Suprapubic skin (tissue), 4 donors: ENCODE measurements at regions not wholly inside any gene's neighbourhood (a gene's known extent, or its start where the extent isn't known, plus 50 kb on each side); places are given as distances from the start of the nearest gene placed in this dataset.

Experiments
- DNase-seq, 2 donors: peaks; one replicate each; pipeline ENCODE4 v3.0.0-alpha.2; 2019; ENCODE audit warnings: low spot score in 2 of 2
- H3K27ac ChIP-seq: fragments of 200-600 bp; sonication (generic); one replicate; pipeline ENCODE4 v1.5.1; 2019
- H3K27me3 ChIP-seq: fragments of 200-600 bp; sonication (generic); one replicate; pipeline ENCODE4 v1.5.1; 2019
- H3K36me3 ChIP-seq: fragments of 200-600 bp; sonication (generic); one replicate; pipeline ENCODE4 v1.5.1; 2019
- H3K4me1 ChIP-seq: fragments of 200-600 bp; sonication (generic); one replicate; pipeline ENCODE4 v1.5.1; 2019
- H3K4me3 ChIP-seq: fragments of 200-600 bp; sonication (generic); one replicate; pipeline ENCODE4 v1.5.1; 2019; ENCODE audit warnings: mild to moderate bottlenecking
- H3K9me3 ChIP-seq: fragments of 200-600 bp; sonication (generic); one replicate; pipeline ENCODE4 v1.5.1; 2019
- CTCF ChIP-seq, 2 donors: fragments of 200-600 bp in 1 of 2; fragments of 450-650 bp in 1 of 2; sonication (generic) in 1 of 2; IDR thresholded peaks; one replicate each; pipeline ENCODE4 v1.5.1; 2016 to 2019; ENCODE audit warnings: antibody characterized with exemption in 2 of 2, mild to moderate bottlenecking in 1 of 2, moderate library complexity in 1 of 2
- EP300 ChIP-seq: sonication (generic); formaldehyde crosslinking; IDR thresholded peaks from one replicate; pipeline ENCODE4 v1.6.1; 2017; ENCODE audit warnings: antibody characterized with exemption
- POLR2A ChIP-seq, 2 donors: fragments of 450-650 bp; IDR thresholded peaks; one replicate each; pipeline ENCODE4 v1.6.1; 2017; ENCODE audit warnings: antibody characterized with exemption in 2 of 2, mild to moderate bottlenecking in 2 of 2, moderate library complexity in 2 of 2
- POLR2AphosphoS5 ChIP-seq, 3 donors: sonication (generic); formaldehyde crosslinking; IDR thresholded peaks; one replicate each; pipeline ENCODE4 v1.6.1; 2017; ENCODE audit warnings: antibody characterized with exemption in 3 of 3
- WGBS: methylation state at CpG from one replicate; pipeline ENCODE4 v1.1.5; 2018; 5-methylcytosine and 5-hydroxymethylcytosine counted together

DNA sequence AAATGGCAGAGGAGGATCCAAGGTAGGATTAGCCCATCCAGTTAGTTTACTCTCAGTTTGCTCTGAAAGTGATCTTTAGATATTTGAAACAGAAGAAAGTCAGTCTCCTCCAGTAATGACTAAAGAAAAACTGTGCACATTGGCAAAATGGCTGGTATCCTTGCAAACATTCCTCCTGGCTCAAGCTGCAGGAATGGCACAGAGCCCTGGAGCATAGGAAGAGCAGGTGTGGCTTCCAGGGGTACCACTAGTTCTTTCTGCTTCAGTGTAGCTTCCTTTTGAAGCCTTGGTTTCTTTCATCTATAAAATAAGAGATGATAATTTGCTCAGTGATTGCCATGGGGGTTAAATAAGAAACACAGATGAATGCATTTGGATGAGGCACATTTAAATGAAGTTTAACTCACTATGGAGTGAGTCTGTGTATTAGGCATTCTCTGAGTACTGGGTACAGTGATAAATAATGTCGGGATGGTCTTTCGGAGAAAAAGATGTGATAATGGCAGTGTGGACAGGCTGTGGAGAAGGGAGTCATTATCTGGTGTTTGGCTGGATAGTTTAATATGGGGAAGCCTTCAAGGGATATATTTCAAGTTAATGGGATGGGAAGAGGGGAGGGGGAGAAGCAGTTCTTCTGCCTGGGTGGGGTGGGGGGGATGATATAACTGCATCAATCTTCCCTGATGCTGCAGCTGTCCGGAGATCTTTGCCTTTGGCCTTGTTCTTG lies 217.3 kb upstream of the KLF4 start:
- Histone ChIP-seq H3K4me1 (peaks cover 11% of the 10 kb centered on the region), H3K4me3 (no peak overlapping the region), H3K36me3 (no peaks in the 10 kb centered on the region), H3K27ac (no peak overlapping the region), H3K9me3 (no peaks in the 10 kb centered on the region), H3K27me3 (no peaks in the 10 kb centered on the region)
- TF ChIP-seq EP300 (no peak), POLR2AphosphoS5 (IDR thresholded peaks at IDR 0.05) (no peak), CTCF (IDR thresholded peaks at IDR 0.05) (no peak), POLR2A (IDR thresholded peaks at IDR 0.05) (no peak)
- 70% methylated on average over 3 of the region's 3 CpGs for WGBS
- no peak for DNase-seq

- no peak for DNase-seq
- H3K27me3 ChIP-seq, result no peaks in the 10 kb centered on the region
- H3K27ac ChIP-seq, result no peak overlapping the region
- TF ChIP-seq CTCF (IDR thresholded peaks at IDR 0.05), result no peak
- no peak for TF ChIP-seq POLR2A (IDR thresholded peaks at IDR 0.05)
- no peak for TF ChIP-seq POLR2AphosphoS5 (IDR thresholded peaks at IDR 0.05)
- TF ChIP-seq EP300, result no peak
- no peaks in the 10 kb centered on the region for H3K9me3 ChIP-seq
- H3K36me3 ChIP-seq, result no peaks in the 10 kb centered on the region
- peaks cover 4% of the 10 kb centered on the region for H3K4me1 ChIP-seq
- WGBS, result 69% methylated on average over 3 of the region's 3 CpGs
- no peak overlapping the region for H3K4me3 ChIP-seq
Measured at GRCh38 chr9:107705521-107705920, 216.0 kb upstream of the KLF4 start.

DNA sequence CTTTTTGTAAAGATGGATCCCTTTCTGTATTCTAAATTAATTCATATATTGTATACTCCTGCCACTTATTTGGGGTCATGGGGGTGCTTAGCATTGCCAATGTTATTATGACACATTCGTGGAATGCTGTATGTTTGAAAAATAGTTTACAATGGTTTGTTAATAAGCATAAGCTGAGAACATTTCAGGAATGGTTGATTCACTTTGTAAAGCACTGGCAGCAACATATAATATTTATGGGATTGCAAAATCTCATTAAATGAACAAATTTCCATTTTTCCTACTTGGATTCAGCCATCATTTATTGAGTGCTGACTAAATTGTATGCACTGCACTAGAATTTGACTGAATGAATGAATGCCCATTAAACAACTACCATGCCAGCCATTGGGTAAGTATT lies 215.2 kb upstream of the KLF4 start:
- Histone ChIP-seq H3K27ac (no peak overlapping the region), H3K36me3 (no peaks in the 10 kb centered on the region), H3K9me3 (no peaks in the 10 kb centered on the region), H3K4me3 (no peak overlapping the region), H3K4me1 (peaks cover 4% of the 10 kb centered on the region), H3K27me3 (no peaks in the 10 kb centered on the region)
- TF ChIP-seq POLR2A (IDR thresholded peaks at IDR 0.05) (no peak), POLR2AphosphoS5 (IDR thresholded peaks at IDR 0.05) (no peak), CTCF (IDR thresholded peaks at IDR 0.05) (no peak), EP300 (no peak)
- 68% methylated on average over 1 of the region's 1 CpG for WGBS
- no peak for DNase-seq

DNA sequence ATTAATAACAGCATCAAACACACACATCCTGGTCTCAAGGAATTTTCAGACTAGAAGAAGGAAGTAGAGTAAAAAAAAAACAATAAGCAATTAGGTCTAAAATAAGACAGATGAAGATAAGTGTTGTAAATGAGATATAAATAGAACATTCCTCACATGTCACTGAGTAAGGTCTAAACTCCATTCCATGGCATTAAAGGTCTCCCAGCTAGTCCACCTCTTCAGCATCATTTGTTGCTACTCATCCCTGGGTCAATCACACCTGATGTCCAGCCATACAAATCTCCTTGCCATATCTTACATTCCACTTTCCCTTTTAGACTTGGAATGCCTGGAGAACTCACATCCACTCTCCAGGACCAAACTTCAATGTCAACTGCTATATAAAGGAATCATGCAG lies 214.1 kb upstream of the KLF4 start:
- peaks cover 4% of the 10 kb centered on the region for H3K4me1 ChIP-seq
- H3K36me3 ChIP-seq, result no peaks in the 10 kb centered on the region
- H3K4me3 ChIP-seq, result no peak overlapping the region
- H3K27me3 ChIP-seq, result no peaks in the 10 kb centered on the region
- no peaks in the 10 kb centered on the region for H3K9me3 ChIP-seq
- no peak overlapping the region for H3K27ac ChIP-seq
- TF ChIP-seq EP300, result no peak
- no peak for TF ChIP-seq POLR2A (IDR thresholded peaks at IDR 0.05)
- TF ChIP-seq POLR2AphosphoS5 (IDR thresholded peaks at IDR 0.05), result no peak
- TF ChIP-seq CTCF (IDR thresholded peaks at IDR 0.05), result no peak
- no peak for DNase-seq

GRCh38 chr9:107700847-107701246 lies 211.3 kb upstream of the KLF4 start:
- no peak for DNase-seq
- Histone ChIP-seq H3K27me3 (no peaks in the 10 kb centered on the region), H3K36me3 (no peaks in the 10 kb centered on the region), H3K4me1 (peaks cover 4% of the 10 kb centered on the region), H3K9me3 (no peaks in the 10 kb centered on the region), H3K4me3 (no peak overlapping the region), H3K27ac (no peak overlapping the region)
- WGBS, result 59% methylated on average over 5 of the region's 5 CpGs
- TF ChIP-seq POLR2AphosphoS5 (IDR thresholded peaks at IDR 0.05), result no peak
- TF ChIP-seq CTCF (IDR thresholded peaks at IDR 0.05), result no peak
- no peak for TF ChIP-seq POLR2A (IDR thresholded peaks at IDR 0.05)
